GM18505 (cell line): ENCODE measurements at regions not wholly inside any gene's neighbourhood (a gene's known extent, or its start where the extent isn't known, plus 50 kb on each side); places are given as distances from the start of the nearest gene placed in this dataset.

Experiments used
- ATAC-seq: cut with Tn5 transposase; IDR thresholded peaks from one replicate; pipeline ENCODE4 v1.9.1; 2021; ENCODE audit not compliant: unreplicated experiment
- POLR2A ChIP-seq: IDR thresholded peaks from 4 replicates; pipeline ENCODE4 v1.6.1; 2011; ENCODE audit warnings: borderline replicate concordance; ENCODE audit not compliant: insufficient read depth, insufficient read length; ENCODE audit errors: extremely low read depth

GRCh38 chr6:144882425-144882824, 597.3 kb downstream of the UTRN start:
- no peak for ATAC-seq
- no peak for TF ChIP-seq POLR2A

- TF ChIP-seq POLR2A = no peak
Observed at GRCh38 chr6:144883915-144884314, 598.8 kb downstream of the UTRN start.

GRCh38 chr6:144885817-144886216, 600.7 kb downstream of the UTRN start:
- no peak for TF ChIP-seq POLR2A
- ATAC-seq = no peak

More at GRCh38 chr6:144883915-144884314, 598.8 kb downstream of the UTRN start:
- no peak for ATAC-seq

GRCh38 chr6:144886682-144887081, 601.5 kb downstream of the UTRN start:
- TF ChIP-seq POLR2A = no peak
- ATAC-seq = no peak

GRCh38 chr6:144888621-144889020, 603.5 kb downstream of the UTRN start:
- ATAC-seq = no peak
- TF ChIP-seq POLR2A = no peak

GRCh38 chr6:144893680-144894151, 608.6 kb downstream of the UTRN start:
- ATAC-seq = no peak
- no peak for TF ChIP-seq POLR2A

GRCh38 chr6:144894240-144894639, 609.1 kb downstream of the UTRN start:
- no peak for TF ChIP-seq POLR2A
- no peak for ATAC-seq

- ATAC-seq = no peak
- TF ChIP-seq POLR2A = no peak
Observed at GRCh38 chr6:144895313-144896278, 610.5 kb downstream of the UTRN start.

GRCh38 chr6:144896289-144896688, 611.2 kb downstream of the UTRN start:
- TF ChIP-seq POLR2A = no peak
- ATAC-seq = no peak

- no peak for TF ChIP-seq POLR2A
- no peak for ATAC-seq
Observed at GRCh38 chr6:144896871-144897270, 611.7 kb downstream of the UTRN start.

GRCh38 chr6:144897441-144897921, 612.3 kb downstream of the UTRN start:
- TF ChIP-seq POLR2A = no peak
- no peak for ATAC-seq

- TF ChIP-seq POLR2A = no peak
- ATAC-seq = no peak
Observed at GRCh38 chr6:144898052-144898689, 613.0 kb downstream of the UTRN start.

- ATAC-seq = no peak
- TF ChIP-seq POLR2A = no peak
Observed at GRCh38 chr6:144898741-144899140, 613.6 kb downstream of the UTRN start.

GRCh38 chr6:144899161-144899560, 614.0 kb downstream of the UTRN start:
- no peak for TF ChIP-seq POLR2A
- ATAC-seq = no peak

GRCh38 chr6:144901412-144901811, 616.3 kb downstream of the UTRN start:
- no peak for ATAC-seq
- no peak for TF ChIP-seq POLR2A

- no peak for TF ChIP-seq POLR2A
- no peak for ATAC-seq
Observed at GRCh38 chr6:144908004-144908403, 622.9 kb downstream of the UTRN start.
